ENCODE measurements at regions not wholly inside any gene's neighbourhood (a gene's known extent, or its start where the extent isn't known, plus 50 kb on each side); places are given as distances from the start of the nearest gene placed in this dataset.
"Not testable (repeated sequence)": the region's sequence is repeated elsewhere in the genome, so short reads cannot be mapped to it uniquely, and the experiment has no call there.

DNA sequence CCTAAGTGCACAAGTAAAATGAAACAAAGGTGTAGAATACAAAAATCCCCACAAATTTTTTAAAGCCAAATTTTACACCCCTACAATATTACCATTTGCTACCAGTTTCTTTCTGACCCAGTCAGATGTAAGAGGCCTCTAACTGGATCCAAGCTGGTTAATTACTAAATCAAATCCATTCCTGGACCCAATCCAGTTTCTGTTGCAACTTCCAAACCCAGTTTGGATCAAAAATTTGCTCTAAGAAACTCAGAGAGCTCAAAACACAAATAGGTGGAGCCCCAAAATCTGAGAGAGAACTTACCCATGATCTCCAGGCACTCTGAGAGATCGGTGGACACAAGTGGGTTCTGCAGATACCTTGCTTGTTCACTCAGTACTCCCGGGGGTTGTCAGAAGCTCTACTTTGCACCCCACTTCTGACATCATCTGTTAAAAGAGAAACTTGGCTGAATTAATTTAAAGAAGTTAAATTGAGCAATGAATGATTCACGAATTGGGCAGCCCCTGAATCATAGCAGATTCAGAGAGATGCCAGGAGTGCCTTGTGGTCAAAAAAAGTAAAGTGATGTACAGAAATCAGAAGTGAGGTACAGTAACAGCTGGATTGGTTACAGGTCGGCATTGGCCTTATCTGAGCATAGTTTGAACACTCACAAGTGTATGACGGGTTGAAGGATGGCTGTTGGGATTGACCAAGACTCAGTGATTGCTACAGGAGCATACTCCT, 448.0 kb downstream of the KCNT2 start:
- no peak for DNase-seq

DNA sequence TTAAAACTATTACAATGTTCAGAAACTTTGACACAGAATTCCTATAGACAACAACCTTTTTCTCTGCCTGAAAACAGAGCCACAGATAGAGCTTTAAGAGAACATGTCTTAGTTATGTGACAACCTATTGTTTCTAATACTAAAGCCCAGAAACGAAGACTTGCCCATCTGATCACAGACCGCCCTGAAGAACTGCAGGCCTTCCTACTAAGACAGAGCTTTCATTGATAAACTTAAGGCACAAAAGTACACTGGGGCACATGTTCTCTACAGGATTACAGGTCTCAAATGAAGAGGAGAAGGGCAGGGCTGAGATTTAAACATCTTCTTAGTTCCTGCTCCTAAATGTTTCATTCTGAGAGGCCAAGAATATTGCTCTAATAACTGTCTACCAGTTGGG, 452.7 kb downstream of the KCNT2 start:
- DNase-seq: no peak

DNA sequence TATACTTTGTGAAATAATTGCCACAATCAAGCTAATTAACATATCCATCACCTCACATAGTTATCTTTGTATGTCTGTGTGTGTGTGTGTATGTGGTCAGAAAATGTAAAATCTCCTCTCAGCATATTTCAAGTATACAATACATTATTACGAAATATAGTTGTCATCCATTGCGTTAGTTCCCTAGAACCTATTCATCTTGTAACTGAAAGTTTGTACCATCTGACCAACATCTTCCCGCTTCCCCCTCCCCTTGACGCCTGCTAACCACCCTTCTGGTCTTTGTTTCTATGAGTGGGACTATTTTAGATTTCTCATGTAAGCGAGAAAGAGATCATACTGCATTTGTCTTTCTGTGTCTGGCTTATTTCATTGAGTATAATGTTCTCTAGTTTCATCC, 455.3 kb downstream of the KCNT2 start:
- no peak for DNase-seq

DNA sequence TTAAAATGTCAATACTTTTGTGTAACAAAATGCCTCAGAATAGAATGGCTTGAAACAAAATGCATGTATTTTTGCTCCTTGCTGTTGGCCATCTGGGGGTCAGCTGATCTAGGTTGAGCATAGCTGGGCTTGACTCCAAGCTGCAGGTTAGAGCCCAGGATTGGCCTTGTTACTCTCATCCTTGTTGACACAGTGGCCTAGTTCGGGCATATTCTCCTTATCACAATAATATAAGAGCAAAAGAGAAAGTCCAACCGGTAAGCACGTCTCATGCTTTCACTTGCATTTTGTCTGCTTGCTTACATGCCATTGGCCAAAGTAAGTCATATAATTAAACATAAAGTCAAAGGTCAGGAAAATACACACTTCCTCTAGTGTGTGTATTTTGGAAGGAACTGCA, 456.2 kb downstream of the KCNT2 start:
- DNase-seq: no peak

DNA sequence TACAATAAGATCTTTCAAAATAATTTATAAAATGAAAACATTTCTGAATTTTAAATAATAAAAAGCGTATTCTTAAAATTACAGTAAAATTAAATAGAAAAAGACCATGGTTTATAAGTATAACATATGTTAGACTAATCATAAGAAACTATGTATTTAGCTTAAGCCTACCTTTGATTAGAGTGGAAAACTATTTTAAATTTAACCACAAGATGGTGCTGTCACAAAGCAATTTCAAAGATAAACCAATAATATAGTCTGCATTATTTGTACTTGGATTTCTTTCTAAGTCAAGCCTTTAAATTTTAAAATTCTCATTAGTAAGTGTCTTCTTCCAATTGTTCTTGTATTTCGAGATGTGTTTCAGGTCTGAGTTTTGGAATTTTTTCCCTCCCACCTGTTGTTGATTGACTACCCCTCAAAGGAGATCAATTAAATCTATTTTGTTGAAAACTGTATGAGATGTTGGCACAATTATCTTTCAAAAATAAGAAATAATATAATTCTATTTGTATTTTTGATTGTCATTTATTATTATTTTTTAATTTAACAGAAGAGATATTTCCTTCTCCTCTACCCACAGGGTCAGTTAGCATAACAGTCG, 459.8 kb downstream of the KCNT2 start:
- DNase-seq: peak; percentile 31

DNA sequence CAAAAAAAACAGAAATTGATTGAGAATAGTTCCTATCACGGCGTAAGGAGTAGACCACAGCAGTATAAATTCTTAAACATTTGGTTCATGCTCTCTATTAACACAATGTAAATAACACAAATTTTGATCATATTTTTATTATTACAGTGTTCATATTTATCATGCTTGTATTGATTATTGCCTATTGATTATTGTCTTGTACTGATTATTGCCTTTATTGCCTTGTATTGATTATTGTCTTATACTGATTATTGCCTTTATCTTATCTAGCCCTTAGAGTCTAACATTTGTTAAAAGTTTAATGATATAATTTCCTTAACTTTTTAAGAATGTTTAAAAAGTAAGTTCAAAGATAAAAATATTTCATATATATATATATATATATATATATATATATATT, 460.7 kb downstream of the KCNT2 start:
- no peak for DNase-seq

DNA sequence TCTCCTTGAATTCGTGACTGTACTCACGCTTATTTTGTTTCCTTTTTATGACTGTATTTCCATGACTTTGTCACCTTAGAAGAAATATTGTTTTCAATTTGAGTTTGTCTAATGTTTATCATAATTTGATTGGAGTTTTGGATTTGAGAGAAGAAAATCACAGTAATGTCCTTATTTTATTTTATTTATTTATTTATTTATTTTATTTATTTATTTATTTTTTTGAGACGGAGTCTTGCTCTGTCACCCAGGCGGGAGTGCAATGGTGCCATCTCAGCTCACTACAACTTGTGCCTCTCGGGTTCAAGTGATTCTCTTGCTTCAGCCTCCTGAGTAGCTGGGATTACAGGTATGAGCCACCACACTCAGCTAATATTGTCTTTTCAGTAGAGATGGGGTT, 463.1 kb downstream of the KCNT2 start:
- not testable (repeated sequence) for DNase-seq

DNA sequence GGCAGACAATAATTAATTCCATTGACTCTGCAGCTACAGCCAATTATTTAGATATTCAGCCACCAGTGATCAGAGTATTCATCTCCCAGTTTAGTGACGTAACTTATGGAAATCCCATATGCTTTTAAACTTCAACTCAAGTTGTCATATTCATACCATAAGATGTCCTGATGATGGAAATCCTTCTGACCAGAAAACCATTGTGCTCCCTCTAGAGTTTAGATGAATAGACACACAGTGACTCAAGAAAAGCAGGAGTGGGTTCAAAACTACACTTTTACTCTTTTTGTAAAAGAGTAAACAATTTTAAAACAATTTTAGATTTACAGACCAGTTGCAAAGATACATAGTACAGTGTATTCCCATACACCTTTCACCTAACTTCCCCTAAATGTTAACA, 463.7 kb downstream of the KCNT2 start:
- no peak for DNase-seq

DNA sequence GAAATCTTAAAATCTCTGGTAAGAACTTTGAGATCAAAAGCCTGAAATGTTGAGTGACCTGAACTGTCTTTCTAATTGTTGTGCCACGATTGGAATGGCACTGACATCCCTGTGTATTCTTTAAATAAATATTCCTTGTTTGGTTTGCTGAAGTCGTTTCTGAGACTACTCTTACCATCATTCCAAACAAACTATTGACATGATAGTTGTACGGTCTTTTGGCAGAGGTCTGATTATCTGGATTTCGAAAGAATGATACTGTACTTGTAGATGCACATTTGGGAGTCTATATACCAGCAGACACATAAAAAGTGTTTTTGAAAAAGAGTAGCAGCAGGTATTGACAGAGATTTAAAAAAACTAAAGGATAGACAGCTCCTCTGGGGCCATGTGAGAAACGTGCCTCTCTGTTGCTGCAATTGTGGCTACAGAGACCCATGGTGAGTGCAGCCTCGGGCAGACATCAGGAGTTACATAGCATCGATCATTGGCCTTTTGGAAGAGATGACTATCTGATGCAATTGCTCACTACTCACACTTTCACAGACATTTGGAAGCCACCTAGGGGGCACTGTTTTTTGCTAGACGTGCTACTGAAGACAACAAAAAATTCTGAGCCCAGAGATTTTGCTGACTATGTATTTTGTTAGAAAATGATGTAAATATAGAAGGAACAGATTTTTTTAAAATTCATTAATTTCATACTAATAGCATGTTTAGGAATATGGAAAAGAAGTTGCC, 464.5 kb downstream of the KCNT2 start:
- no peak for DNase-seq

DNA sequence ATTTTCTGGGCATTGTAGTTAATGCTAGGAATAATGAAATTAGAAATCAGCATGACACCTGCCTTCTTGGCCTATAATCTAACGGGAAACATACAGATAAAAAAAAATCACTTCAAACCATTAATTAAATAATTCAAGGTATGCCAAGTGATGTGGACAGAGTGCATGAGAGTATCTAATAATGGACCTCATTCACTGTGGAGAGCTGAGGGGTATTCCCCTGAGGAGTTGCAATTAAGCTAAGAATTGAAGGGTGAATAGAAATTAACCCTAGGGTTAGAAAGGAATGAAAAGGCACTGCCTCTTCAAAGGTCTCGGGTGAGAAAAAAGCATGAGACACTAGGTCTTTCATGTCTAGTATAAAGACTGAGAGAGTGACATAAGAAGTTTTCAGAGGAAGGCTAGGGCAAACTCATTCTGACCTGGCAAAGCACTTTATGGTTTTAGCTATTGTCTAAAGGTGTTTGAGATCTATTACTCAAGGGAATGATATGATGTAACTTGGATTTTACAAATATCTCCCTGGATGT, 466.1 kb downstream of the KCNT2 start:
- DNase-seq: no peak

DNA sequence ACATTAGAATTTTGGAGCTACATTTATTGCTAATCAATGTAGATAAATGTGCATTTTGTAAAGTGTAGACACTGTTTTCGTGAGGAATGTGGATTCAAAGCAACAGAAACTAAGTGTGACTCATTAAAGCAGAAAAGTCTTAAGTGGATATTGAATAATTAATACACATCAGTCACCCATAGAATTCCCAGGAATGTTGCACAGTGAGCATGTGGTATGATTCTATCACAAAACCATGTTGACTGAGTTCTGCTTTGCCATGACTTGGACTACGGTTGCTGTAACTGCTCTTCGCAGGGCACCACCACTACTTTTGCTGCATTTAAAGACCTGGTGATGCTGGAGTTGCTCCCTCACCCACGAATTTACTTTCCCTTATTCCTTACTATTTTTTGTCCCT, 471.8 kb downstream of the KCNT2 start:
- no peak for DNase-seq

DNA sequence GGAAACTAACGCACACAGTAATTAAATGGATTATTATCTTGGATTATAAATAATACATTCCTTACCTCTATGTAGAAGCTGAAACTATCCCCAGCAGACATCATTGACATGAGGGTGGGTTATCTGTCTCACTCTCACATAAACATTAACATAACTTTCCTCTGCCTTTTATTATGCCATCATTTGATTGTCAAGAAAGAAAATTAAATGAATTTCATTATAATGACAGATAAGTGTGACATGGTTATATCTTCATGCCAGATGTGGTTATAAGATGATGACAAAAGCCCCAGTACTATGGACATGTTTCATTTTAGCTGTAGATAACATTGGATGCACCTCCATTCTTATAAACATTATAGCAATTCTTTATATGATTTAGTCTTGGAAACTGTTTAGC, 476.5 kb downstream of the KCNT2 start:
- DNase-seq: no peak

DNA sequence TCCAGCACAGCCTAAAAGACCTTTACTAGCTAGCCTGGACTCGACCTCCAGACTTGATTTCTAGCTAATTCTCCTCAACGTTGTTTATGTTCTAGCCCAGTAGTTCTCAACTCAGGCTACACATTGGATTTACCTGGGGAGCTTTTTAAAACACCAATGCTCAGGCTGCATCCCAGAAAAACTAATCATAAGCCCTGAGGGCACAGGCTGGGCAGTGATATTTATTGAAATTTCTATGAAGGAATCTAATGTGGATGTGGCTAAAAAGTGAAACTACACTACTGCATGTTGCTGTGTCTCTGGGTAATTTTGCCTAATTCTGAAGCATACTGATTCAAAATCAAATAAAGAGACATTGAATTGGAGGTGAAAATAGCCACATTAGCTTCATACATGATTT, 479.4 kb downstream of the KCNT2 start:
- DNase-seq: no peak

DNA sequence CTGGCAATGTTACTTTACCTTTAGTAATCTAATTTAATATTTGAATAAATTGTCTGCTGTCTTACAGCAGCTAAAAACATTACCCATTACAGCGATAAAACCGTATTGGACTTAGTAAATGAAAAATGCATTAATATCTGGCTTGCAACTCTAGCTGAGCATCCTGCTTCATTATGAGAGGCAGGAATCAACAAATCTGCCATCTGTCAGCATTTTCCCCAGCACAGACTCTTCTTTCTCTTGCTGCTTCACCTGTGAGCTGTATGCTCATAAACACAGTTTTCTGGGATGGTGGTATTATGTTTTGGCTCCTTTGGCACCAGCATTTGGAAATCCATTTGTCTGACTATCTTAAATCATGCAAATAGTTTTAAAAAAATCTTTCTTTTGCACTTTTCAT, 487.1 kb downstream of the KCNT2 start:
- no peak for DNase-seq

DNA sequence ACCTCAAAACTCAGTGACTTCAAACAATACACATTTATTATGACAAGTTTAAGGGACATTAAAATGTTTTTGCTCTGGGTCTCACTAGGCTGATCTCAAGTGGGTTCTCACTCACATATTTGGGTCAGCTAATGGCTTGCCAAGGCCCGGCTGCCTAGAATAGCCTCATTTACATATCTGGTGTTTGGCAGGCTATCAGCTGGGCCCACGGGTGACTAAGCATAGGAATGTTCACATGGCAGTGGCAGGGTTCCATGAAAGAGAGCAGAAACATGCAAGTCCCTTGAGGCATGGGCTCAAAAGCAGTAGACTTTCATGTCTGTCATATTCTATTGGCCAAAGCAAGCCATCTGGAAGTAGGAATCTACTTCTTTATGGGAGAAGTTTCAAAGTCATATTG, 492.6 kb downstream of the KCNT2 start:
- peak; percentile 8 for DNase-seq

DNA sequence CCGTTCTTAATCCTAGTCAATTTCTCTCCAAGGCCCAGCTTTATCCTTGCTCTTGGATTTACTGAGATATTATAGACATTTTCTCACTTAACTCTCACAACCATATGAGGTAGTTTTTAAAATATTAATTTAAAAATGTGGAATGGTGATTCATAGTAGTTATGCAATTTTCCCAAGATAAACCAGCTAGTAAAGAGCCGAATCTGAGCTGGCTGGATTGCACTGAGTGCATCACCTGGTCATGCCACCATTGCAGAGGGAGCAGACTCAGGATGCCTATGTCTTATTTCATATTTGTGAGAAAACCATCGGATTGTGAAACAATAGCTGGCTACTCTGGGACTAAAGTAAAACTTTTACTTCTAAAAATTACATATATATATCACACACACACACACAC, 494.0 kb downstream of the KCNT2 start:
- DNase-seq: no peak

DNA sequence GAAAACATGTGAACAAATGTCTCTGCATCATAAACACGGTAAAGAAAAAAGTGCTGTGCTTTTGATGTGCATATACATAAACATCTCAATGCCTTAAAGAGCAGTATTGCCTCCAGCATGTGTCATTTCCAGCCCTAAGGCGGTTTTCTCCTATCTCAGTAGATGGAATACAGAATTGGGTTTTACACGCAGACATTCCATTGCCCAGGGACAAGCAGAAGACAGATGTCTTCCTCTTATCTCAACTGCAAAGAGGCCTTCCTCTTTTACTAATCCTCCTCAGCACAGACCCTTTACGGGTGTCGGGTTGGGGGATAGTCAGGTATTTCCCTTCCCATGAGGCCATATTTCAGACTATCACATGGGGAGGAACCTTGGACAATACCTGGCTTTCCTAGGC, 499.2 kb downstream of the KCNT2 start:
- DNase-seq: not testable (repeated sequence)

DNA sequence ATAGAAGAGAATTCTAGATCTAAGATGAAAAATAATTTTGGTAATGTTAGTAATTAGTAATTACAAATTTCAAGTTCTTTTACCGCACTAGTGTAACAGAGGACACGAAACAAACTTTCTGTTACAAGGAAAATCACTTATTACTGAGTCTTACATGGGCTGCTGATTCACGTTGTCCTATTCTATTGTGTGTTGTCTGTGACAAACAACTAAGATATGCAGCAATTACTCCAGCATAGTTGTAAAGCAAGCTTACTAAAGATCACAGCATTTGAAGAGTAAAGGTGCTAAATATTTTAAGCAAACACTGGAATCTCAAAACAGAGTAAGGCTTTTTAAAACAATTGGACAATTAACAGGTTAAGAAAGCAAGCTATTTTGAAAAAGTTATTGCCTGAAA, 502.3 kb downstream of the KCNT2 start:
- no peak for DNase-seq

DNA sequence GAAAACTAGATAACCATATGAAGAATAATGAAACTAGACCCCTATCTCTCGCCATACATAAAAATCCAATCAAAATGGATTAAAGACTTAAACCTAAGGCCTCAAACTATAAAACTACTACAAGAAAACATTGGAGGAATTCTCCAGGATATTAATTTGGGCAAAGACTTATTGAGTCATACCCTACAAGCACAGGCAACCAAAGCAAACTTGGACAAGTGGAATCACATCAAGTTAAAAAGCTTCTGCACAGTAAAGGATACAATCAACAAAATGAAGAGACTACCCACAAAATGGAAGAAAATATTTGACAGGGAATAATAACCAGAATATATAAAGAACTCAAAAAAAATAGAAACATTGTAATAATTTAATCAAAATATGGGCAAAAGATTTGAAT, 505.4 kb downstream of the KCNT2 start:
- no peak for DNase-seq

DNA sequence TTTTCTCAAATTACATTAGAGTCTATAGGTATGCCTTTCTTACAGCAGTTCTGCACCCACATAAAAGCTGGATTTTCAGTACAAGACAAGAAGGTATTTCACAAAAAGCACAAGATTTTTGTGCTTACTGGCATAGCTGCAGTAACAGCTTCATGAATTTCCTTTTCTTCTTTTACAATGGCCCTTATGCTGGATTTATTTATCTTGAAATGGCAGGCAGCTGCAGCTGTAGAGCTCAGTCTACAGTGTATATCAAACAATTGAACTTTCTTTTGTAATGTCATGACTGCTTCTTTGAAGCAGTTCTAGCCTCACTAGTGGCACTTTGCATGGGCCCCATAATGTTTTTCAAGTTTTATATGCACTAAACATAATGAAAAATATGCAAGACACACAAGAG, 510.2 kb downstream of the KCNT2 start:
- no peak for DNase-seq

DNA sequence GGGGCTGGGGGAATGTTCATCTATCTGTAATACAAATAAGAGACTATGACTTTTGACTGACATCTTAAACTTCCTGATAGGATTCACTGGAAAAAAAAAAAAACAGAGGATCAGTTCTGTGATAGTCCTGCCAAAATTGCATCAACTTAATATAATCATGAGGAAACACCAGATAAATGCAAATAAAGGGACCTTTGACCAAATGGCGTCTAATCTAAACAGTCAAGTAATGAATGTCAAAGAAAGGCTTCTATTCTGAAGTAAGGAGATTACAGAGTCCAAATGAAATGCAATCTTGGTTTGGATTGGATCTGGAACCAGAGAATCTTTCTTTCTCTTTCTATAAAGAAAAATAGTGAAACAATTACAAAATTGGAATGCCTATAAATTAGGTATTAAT, 513.4 kb downstream of the KCNT2 start:
- DNase-seq: no peak

DNA sequence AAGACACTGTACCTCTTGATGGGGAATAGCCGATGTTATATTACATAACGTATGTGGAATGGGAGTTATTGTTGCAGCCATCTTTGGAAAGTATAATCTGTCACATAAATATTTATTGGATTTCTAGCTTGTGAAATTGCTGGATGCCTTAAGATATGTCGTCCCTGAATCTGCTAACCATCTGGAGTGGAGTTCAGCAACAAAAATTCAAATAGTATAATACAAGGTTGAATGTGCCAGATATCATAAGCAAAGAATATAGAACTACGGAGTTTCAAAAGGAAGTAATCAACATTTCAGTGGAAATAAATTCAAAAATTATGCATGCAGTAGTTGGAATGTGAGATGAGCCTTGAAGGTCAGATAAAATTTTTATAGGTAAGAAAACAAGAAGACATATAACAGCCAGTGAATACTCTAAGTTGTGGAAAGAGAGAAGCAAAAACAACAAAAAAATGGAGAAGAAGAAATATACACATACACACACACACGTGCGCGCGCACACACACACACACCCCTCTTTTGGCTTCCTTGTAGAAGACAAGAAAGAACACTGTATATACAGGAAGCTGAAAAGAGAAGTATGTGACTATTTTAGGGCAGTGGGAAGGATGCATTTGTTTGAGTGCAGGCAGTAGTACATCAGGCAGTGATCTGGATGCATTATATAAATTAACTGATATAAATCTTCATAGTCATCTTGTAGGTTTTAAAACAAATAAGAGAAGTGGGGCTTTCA, 516.7 kb downstream of the KCNT2 start:
- no peak for DNase-seq

DNA sequence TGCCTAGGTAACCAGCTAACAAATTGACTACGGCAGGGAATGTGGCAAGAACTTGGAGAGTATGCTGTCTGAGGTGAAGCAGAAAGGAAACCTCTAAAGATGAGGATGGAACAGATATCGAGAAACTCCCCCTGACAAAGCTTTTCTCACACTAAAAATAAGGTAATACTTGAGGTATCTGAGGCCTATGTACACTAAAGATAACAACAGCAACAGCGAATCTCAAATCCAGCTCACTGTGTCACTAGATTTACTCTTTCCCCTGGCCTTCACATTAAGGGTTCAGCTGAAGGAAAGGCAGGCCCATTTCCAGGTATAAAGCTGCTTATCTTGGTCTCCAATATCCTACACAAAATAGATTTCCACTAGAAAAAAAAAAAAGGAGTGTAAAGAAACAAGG, 518.0 kb downstream of the KCNT2 start:
- no peak for DNase-seq

Data from left kidney (tissue), 1 donor.